ENCODE measurements at regions not wholly inside any gene's neighbourhood (a gene's known extent, or its start where the extent isn't known, plus 50 kb on each side); places are given as distances from the start of the nearest gene placed in this dataset.

- no peak for DNase-seq
Observed at GRCh38 chr5:105954341-105954740, 1716.4 kb downstream of the EFNA5 start.

GRCh38 chr5:105953616-105954015 is 1717.1 kb downstream of the EFNA5 start:
- DNase-seq, result no peak

DNA sequence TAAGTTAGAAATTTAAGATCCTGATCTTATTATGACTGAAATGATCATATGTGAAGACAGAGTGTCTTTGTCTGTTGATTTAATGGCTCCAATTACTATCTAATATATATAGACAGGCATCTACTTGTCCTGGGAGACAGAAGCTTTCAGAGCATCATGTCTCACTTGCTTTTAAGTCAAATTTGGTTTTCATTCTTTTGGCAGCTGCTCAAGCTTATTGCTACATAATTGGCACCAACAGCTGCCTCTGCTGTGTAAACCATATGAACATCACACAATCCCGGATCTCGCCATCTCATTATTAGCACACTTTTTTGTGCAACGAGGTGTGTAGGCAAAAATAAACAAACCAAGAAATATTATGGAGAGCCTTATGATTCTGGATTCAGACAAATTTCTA is 1717.9 kb downstream of the EFNA5 start:
- peak; percentile 40 for DNase-seq

GRCh38 chr5:105947461-105947860 is 1723.3 kb downstream of the EFNA5 start:
- DNase-seq, result no peak

DNA sequence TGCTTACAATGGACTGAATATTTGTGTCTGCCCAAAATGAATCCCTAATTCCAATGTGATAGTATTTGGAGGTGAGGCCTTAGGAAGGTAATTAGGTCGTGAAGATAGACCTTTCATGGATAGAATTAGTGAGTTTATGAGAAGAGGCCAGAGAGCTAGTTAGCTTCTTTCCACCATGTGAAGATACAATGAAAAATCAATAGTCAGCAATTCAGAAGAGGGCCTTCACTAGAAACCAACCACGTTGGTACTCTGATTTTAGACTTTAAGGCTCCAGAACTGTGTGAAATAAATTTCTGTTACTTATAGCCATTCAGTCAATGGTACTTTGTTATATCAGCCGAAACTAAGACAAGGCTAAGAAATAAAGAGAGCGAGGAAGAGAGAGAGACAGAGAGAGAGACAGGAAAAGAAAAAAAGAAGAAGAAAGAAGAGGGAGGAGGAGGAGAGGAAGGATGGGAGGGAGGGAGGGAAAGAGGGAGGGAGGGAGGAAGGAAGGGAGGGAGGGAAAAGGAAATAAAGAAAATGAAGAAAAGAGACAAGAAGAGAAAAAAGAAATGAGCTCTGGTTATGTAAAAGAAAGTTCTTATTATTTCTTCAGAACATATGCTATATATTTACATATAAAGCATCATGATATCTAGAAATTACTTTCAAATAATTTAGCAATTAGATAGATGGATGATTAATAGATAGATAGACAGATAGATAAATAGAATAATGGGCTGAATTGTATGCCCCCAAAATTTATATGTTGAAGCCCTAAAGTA is 1725.3 kb downstream of the EFNA5 start:
- no peak for DNase-seq

DNA sequence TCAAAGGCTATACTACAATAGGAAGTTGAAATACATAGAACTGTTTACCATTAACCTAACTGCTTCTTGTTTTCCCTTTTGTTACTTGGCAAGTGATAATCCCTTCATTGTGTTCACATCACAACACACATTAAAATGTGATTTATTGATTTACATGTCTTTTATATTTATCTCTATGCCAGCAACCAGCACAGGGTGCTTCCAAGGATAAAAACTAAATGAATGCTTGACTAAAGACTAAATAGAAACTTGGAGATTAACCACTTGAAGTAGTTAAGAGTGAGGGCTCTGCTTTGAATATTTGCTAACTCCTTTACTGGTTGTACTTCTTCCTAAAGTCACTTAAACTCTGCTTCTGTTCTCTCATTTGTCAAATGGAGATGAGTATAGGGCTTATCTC is 1730.6 kb downstream of the EFNA5 start:
- no peak for DNase-seq

DNA sequence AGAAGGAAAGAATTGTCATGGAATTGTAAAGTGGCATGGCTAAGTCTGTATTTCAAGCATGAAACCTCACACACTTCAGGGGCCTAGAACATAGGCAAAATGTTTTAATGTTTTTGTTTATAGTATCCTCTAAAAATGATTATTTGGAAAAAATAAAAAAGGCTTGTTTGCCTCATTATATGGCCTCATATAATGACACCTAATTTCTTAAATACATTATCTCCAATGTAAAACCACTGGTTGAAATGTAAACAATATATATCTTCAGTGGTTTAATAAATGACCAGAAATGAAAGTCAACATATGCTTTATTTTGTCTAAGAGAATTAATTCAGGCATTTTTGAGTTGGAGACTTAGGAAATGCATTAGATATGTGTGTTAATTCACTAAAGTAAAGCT is 1736.6 kb downstream of the EFNA5 start:
- no peak for DNase-seq

GRCh38 chr5:105931881-105932421 is 1738.8 kb downstream of the EFNA5 start:
- DNase-seq, result no peak

DNA sequence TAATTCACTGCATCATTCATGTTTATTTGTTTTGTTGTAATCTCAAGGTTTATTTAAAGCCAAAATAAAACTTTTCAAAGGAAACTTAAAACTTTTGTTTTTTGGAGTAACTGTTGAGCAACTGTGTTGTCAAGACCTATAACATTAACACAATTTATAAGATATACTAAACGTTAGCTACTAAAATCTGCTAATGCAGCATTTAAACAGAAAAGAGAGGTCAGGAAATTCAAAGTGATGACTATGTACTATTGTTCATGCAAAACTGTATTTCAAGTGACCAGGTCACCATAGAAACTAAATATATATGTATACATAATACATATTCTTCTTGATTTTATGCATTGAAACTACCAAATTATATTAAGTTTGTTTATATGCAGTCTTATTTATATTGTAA is 1740.9 kb downstream of the EFNA5 start:
- DNase-seq, result no peak

DNA sequence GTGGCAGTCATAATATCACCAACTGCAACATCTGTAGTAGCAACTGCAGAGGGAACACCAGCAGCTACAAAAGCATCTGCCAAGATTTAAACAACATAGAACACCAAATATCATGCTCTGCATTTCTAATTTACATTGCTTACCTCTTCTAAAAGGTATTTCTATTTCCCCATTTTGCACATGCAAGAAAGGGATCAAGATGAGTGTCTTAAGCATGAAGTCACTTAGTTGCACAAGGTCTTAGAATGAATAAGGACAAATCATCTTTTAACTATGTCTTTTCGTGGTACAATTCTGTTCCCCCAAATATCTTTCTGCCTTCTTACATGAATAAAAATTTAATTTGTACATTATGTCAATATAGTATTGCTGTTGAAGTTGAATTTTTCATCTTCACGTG is 1746.4 kb downstream of the EFNA5 start:
- DNase-seq, result no peak

DNA sequence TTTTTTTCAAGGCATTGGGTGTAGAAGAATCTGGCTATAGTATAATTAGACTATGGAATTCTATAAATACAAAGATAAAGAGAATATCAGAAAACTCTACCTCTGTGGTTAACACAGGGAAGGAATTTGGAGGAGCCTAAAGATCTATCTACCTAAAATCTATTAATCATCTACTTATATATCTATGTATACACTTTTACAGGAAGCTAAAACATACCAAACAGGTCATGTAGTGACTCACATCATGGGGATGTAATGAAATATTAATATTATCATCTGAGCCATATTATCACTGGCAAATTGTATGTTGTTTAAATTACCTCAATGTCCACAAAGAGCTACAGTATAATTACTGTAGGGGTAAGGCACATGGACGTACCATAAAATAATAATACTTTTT is 1748.2 kb downstream of the EFNA5 start:
- DNase-seq, result no peak

DNA sequence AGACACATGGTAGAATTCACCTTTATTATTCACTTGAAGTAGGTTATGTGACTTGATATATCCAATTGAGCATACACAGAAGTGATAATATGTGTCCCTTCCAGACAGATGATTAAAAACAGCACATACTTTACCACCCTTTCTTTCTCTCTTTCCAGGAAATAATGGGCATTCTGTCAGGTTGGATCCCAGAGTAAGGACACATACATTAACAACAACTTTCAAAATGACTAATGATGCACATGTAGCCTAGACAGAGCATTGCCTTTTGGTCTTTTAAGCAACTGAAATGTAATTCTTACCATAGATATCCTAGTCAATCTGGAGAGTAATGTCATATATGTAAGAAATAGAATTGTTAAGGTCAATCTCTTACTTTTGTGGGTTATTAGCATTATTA is 1748.7 kb downstream of the EFNA5 start:
- DNase-seq, result no peak

DNA sequence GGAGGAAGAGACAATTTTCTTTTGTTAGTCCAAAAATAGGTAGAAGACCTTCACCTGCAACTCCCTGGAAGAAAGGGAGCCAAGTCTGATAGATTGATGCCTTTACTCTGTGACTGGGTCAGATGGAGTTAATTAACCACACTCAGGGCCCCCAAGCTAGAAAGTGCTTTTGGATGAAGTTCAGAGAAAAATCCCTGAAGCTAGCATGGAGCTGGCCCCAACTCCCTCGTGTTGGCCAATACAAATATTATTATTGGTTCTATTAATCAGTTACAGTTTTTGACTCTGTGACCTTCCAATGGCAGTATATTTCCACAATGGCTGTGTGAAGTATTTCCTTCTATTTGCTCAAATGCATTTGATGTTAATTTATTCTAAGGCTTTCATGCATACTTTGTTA is 1753.5 kb downstream of the EFNA5 start:
- no peak for DNase-seq

- no peak for DNase-seq
Observed at GRCh38 chr5:105907016-105907415, 1763.7 kb downstream of the EFNA5 start.

GRCh38 chr5:105905392-105905791 is 1765.3 kb downstream of the EFNA5 start:
- DNase-seq, result no peak

DNA sequence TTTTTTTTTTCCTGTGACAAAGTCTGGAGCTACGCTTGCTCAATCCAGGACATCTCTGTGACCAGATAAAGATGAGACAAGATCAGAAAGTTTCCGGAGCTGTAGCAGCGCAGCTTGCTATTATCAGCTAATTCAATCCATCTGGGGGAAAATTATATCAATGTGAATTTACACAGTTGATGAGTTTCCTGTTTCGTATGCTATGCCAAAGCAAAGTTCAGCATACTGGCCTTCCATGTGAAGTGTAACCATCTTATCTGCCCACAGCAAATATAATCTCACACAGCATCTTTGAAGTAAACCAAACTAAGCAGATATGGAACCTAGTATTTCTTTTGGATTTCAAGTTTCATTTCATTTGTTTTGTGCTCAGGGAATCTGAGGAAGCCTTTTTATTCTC is 1767.7 kb downstream of the EFNA5 start:
- DNase-seq, result no peak

- no peak for DNase-seq
Observed at GRCh38 chr5:105899726-105900125, 1771.0 kb downstream of the EFNA5 start.

DNA sequence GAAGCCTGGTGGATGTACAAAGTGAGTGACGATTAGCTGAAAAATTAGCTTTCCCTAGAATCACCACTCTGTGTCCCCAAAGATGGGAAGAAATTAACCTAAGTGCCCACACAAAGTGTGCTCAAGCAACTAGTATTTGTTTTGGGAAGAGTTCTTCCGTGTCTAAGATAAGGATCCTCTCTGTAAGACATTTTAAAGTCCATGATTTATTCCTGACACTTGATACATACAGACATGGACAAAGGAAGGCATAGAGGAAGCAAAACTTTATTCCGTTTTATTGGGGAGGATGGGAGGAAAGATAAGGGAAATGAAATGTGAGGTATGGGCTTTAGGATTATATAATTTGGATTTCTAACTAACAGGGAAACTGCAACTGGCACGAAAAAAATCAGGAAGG is 1772.6 kb downstream of the EFNA5 start:
- DNase-seq, result no peak

- no peak for DNase-seq
Observed at GRCh38 chr5:105885266-105885665, 1785.5 kb downstream of the EFNA5 start.

GRCh38 chr5:105882956-105883481 is 1787.7 kb downstream of the EFNA5 start:
- no peak for DNase-seq

- DNase-seq, result no peak
Observed at GRCh38 chr5:105878402-105878801, 1792.3 kb downstream of the EFNA5 start.

DNA sequence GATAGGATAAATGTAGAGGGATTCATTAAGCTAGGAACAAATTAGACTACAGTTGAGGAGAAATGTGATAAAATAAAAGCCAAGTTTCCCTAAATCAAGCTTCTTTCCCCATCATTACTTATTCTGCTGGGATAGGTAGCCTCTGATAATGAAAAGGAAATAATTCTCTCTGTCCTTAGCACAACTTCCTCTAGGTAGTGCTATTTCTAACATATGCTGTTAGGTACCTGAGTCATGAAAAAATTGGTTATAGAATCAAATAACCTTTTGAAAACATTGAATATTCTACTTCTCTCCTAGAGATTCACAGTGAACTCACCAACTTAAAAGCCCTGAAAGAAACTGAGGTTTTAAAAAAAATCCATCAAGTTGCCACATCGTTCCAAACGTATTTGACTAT is 1793.1 kb downstream of the EFNA5 start:
- DNase-seq, result no peak

- no peak for DNase-seq
Observed at GRCh38 chr5:105874316-105874715, 1796.4 kb downstream of the EFNA5 start.

DNA sequence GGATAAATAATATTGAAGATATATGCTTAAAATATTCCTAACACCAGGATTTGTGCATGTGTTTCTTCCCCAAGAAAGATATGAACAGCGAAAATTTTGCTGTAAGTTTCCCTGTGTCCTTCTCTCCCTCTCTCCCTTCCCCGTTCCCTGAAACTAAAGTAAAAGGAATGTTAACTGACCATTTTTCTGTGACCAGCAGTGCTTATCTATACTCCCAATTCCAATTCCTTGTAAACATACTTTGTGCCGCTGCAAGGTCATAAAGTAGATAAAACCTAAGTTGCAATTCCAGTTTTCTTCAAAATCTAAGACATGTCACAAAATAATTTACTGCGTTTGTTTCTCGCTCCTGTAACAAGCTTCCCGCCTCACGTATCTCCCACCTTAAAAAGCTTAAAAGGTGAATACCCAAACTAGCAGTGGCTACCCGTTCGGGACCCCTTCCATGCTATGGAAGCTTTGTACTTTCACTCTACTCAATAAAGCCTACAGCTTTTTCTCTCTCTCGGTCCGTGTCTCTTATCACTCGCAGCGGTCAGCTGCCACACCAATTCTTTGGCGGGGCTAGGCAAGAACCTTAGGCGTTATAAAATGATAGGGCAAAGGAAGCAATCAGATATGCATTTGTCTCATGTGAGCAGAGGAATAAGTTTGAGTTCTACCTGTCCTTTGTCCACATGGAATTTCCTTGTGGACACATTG is 1798.0 kb downstream of the EFNA5 start:
- no peak for DNase-seq
